Amniotic epithelial cell (primary cell): ENCODE measurements at regions not wholly inside any gene's neighbourhood (a gene's known extent, or its start where the extent isn't known, plus 50 kb on each side); places are given as distances from the start of the nearest gene placed in this dataset.
"Not testable (repeated sequence)": the region's sequence is repeated elsewhere in the genome, so short reads cannot be mapped to it uniquely, and the experiment has no call there.

Experiments
- DNase-seq: peaks from one replicate; pipeline ENCODE4 v3.0.0-alpha.2; 2010; ENCODE audit warnings: low read depth

GRCh38 chr1:177413982-177414596, 243.3 kb downstream of the BRINP2 start:
- no peak for DNase-seq

- no peak for DNase-seq
Measured at GRCh38 chr1:177411381-177411780, 240.6 kb downstream of the BRINP2 start.

- no peak for DNase-seq
Measured at GRCh38 chr1:177410179-177410766, 239.5 kb downstream of the BRINP2 start.

- DNase-seq = not testable (repeated sequence)
Measured at GRCh38 chr1:177406323-177406722, 235.6 kb downstream of the BRINP2 start.

- DNase-seq = no peak
Measured at GRCh38 chr1:177392336-177392735, 221.6 kb downstream of the BRINP2 start.

GRCh38 chr1:177385760-177386698, 215.3 kb downstream of the BRINP2 start:
- DNase-seq = no peak

GRCh38 chr1:177384461-177384860, 213.7 kb downstream of the BRINP2 start:
- no peak for DNase-seq

- no peak for DNase-seq
Measured at GRCh38 chr1:177383715-177384114, 213.0 kb downstream of the BRINP2 start.

- DNase-seq = no peak
Measured at GRCh38 chr1:177377866-177378265, 207.1 kb downstream of the BRINP2 start.

GRCh38 chr1:177368255-177368654, 197.5 kb downstream of the BRINP2 start:
- no peak for DNase-seq

- no peak for DNase-seq
Measured at GRCh38 chr1:177366091-177366490, 195.3 kb downstream of the BRINP2 start.

GRCh38 chr1:177360791-177361190, 190.0 kb downstream of the BRINP2 start:
- DNase-seq = no peak

- no peak for DNase-seq
Measured at GRCh38 chr1:177356674-177357435, 186.1 kb downstream of the BRINP2 start.

- no peak for DNase-seq
Measured at GRCh38 chr1:177355575-177355974, 184.8 kb downstream of the BRINP2 start.

GRCh38 chr1:177354247-177354646, 183.5 kb downstream of the BRINP2 start:
- DNase-seq = no peak

- DNase-seq = no peak
Measured at GRCh38 chr1:177351361-177352108, 180.8 kb downstream of the BRINP2 start.

- DNase-seq = no peak
Measured at GRCh38 chr1:177346790-177347359, 176.1 kb downstream of the BRINP2 start.

GRCh38 chr1:177343445-177343844, 172.7 kb downstream of the BRINP2 start:
- DNase-seq = no peak

GRCh38 chr1:177341773-177342172, 171.0 kb downstream of the BRINP2 start:
- DNase-seq = no peak

- DNase-seq = no peak
Measured at GRCh38 chr1:177340601-177341067, 169.9 kb downstream of the BRINP2 start.

- no peak for DNase-seq
Measured at GRCh38 chr1:177338376-177338775, 167.6 kb downstream of the BRINP2 start.
